Mesothelial cell of epicardium (in vitro differentiated cells): ENCODE measurements at regions not wholly inside any gene's neighbourhood (a gene's known extent, or its start where the extent isn't known, plus 50 kb on each side); places are given as distances from the start of the nearest gene placed in this dataset.

ENCODE experiments used
- DNase-seq, 2 experiments: peaks; one replicate each; pipeline ENCODE4 v3.0.0; 2021; ENCODE audit warnings: low spot score in 2 of 2; ENCODE audit not compliant: unreplicated experiment in 2 of 2
- H3K27ac Mint-ChIP-seq: 2 replicates; pipeline ENCODE4 v1.8.0; 2021; ENCODE audit warnings: mixed read lengths
- H3K27me3 Mint-ChIP-seq: 2 replicates; pipeline ENCODE4 v1.8.0; 2021; ENCODE audit warnings: low read depth, mixed read lengths
- H3K36me3 Mint-ChIP-seq: 2 replicates; pipeline ENCODE4 v1.8.0; 2021; ENCODE audit warnings: mixed read lengths
- H3K4me1 Mint-ChIP-seq: 2 replicates; pipeline ENCODE4 v1.8.0; 2021; ENCODE audit warnings: mixed read lengths
- H3K4me3 Mint-ChIP-seq: 2 replicates; pipeline ENCODE4 v1.8.0; 2021; ENCODE audit warnings: mild to moderate bottlenecking, moderate library complexity, mixed read lengths
- H3K9me3 Mint-ChIP-seq: 2 replicates; pipeline ENCODE4 v1.8.0; 2021; ENCODE audit warnings: mixed read lengths
- TF ChIP-seq, protein P1 (sequence below): fragments of 200-600 bp; sonication (generic); IDR thresholded peaks from one replicate; pipeline ENCODE4 v1.5.0; 2021; ENCODE audit warnings: antibody characterized with exemption; ENCODE audit not compliant: unreplicated experiment

DNA sequence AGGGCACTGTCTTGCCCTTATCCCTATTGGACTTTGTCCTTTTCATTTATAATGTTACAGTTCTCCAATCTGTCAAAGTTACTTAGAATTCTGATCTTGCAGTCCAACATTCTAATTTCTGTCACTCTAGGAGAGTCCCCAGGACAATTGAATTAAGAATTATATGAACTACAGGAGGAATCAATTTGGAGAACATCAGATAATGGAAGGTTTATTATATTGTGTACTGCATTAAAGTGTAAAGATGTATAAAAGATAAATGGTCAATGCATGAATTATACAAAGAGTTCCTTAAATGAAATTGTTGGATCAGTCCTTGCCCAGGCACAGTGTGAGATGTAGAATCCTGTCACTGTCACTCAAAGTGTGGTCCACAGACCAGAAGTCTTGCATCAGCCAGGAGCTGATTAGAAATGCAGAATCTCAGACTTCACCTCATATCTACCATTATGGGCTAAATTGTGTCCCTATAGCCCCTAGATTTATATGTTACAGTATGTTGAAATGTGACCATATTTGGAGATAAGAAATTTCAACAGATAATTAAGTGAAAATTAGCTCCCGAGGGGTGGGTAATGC, 145.5 kb downstream of the BTBD3 start:
- TF ChIP-seq, protein P1, sequence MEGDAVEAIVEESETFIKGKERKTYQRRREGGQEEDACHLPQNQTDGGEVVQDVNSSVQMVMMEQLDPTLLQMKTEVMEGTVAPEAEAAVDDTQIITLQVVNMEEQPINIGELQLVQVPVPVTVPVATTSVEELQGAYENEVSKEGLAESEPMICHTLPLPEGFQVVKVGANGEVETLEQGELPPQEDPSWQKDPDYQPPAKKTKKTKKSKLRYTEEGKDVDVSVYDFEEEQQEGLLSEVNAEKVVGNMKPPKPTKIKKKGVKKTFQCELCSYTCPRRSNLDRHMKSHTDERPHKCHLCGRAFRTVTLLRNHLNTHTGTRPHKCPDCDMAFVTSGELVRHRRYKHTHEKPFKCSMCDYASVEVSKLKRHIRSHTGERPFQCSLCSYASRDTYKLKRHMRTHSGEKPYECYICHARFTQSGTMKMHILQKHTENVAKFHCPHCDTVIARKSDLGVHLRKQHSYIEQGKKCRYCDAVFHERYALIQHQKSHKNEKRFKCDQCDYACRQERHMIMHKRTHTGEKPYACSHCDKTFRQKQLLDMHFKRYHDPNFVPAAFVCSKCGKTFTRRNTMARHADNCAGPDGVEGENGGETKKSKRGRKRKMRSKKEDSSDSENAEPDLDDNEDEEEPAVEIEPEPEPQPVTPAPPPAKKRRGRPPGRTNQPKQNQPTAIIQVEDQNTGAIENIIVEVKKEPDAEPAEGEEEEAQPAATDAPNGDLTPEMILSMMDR: no peak
- Mint-ChIP-seq H3K27ac (no peak overlapping the region), H3K9me3 (no peaks in the 10 kb centered on the region), H3K4me3 (no peak overlapping the region), H3K4me1 (peaks cover 17% of the 10 kb centered on the region), H3K36me3 (no peaks in the 10 kb centered on the region), H3K27me3 (no peaks in the 10 kb centered on the region)
- no peak for DNase-seq

DNA sequence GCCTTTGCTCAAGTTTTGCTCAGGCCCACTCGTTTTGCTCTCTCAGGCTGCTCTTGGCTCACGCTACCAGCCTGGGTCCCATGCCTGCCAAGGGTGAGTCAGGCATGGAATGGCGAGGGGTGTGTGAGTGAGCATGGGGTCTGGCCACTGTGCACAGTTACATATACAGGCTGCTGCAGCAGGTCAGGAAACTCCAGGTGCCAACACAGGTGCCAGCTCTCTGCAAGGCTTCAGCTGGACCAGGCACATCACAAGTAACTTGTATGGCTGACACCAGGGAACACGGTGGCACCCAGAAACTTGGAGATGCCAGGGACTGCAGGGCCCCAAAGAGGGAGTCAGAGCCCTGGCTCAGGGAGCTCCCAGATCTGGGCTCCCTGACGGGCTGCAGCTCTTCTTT, 146.8 kb downstream of the BTBD3 start:
- no peak overlapping the region for H3K4me3 Mint-ChIP-seq
- no peak overlapping the region for H3K27ac Mint-ChIP-seq
- TF ChIP-seq, protein P1: no peak
- H3K4me1 Mint-ChIP-seq: peaks cover 25% of the 10 kb centered on the region
- no peaks in the 10 kb centered on the region for H3K36me3 Mint-ChIP-seq
- DNase-seq: no peak
- no peaks in the 10 kb centered on the region for H3K9me3 Mint-ChIP-seq
- no peaks in the 10 kb centered on the region for H3K27me3 Mint-ChIP-seq

DNA sequence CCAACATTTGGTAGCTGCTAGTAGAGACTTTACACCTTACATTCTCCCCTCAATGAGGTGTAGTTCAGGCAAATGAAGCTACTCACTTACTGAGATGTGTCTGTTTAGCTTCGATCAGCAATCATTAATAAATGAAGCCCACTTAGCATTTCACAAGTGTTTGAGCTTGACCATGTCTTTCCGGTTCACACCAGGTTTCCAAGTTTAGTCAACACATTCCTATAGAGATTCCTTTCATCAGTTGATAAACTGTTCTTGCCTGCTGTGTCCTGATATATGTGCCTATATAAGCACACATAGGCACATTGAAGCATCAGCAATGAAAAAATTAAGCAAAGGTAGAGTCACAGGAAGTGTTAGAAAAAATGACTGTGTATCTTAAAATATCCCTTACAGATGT, 150.0 kb downstream of the BTBD3 start:
- H3K36me3 Mint-ChIP-seq: no peaks in the 10 kb centered on the region
- H3K27ac Mint-ChIP-seq: no peak overlapping the region
- peaks cover 15% of the 10 kb centered on the region for H3K4me1 Mint-ChIP-seq
- no peaks in the 10 kb centered on the region for H3K27me3 Mint-ChIP-seq
- TF ChIP-seq, protein P1: no peak
- no peak overlapping the region for H3K4me3 Mint-ChIP-seq
- no peaks in the 10 kb centered on the region for H3K9me3 Mint-ChIP-seq
- DNase-seq: no peak

DNA sequence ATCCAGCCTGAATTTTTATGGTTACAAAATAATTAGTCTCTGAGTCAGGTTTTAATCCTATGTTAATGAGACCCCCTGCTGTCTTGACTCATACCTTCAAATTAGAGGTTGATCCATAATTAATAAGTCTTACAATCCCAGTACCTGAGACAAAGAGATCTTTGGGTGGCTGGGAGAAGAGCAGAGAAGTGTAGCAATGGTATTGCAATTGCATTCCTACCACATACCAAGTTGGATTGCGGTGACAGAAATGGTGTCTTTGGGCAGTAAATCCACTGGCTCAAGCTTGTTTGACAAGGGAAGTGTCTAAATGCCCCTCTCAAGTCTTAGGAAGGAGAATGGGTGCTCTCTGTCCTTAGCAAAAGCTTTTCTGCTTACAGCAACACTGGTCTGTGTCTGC, 150.4 kb downstream of the BTBD3 start:
- no peak for DNase-seq
- no peaks in the 10 kb centered on the region for H3K9me3 Mint-ChIP-seq
- no peaks in the 10 kb centered on the region for H3K27me3 Mint-ChIP-seq
- no peak overlapping the region for H3K27ac Mint-ChIP-seq
- H3K4me3 Mint-ChIP-seq: no peak overlapping the region
- H3K4me1 Mint-ChIP-seq: peaks cover 15% of the 10 kb centered on the region
- no peaks in the 10 kb centered on the region for H3K36me3 Mint-ChIP-seq
- TF ChIP-seq, protein P1: no peak

DNA sequence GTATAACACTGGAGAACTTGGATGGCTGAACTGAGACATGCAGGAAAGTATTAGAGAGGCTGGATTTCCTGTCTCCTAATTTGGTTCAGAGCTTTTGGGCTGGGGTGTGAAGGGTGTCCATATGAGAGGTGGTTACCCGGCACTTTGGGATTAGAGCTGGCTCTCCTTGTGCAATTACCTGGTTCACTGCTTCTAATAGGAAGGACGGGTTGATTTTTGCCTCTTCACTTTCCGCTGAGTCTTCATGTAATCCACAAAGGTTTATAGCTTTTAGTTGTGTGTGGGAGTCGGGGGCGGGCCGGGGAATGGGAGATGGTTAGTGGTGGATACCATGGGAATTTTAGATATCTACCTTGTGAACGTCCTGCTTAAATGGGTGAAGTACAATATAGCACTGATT, 151.5 kb downstream of the BTBD3 start:
- DNase-seq: no peak
- TF ChIP-seq, protein P1: no peak
- H3K27me3 Mint-ChIP-seq: no peaks in the 10 kb centered on the region
- peaks cover 15% of the 10 kb centered on the region for H3K4me1 Mint-ChIP-seq
- H3K27ac Mint-ChIP-seq: no peak overlapping the region
- no peaks in the 10 kb centered on the region for H3K36me3 Mint-ChIP-seq
- no peak overlapping the region for H3K4me3 Mint-ChIP-seq
- H3K9me3 Mint-ChIP-seq: no peaks in the 10 kb centered on the region
